ENCODE measurements at regions not wholly inside any gene's neighbourhood (a gene's known extent, or its start where the extent isn't known, plus 50 kb on each side); places are given as distances from the start of the nearest gene placed in this dataset.

DNA sequence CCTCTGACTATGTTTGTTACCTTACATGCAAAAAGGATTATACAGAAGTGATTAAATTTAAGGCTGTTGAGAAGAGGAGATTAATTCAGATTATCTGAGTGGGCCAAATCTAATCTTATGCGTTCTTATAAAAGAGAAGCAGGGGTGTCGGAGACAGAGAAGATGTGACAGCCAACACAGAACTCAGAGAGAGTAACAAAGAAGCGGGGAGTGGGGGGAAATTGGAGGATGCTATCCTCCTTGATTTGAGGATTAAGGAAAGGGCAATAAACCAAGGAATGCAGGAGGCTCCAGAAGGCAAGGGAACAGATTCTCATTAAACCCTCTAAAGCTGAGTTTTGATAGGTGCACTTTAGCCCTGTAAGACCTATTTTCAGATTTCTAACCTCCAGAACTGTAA lies 291.3 kb upstream of the REG3G start:
- no peaks in the 10 kb centered on the region for H3K27me3 ChIP-seq (replicated peaks)
- no peak overlapping the region for H3K4me3 ChIP-seq (ENCODE audit: low read depth, low read length)
- no peak overlapping the region for H3K27ac ChIP-seq
- TF ChIP-seq, protein P1, sequence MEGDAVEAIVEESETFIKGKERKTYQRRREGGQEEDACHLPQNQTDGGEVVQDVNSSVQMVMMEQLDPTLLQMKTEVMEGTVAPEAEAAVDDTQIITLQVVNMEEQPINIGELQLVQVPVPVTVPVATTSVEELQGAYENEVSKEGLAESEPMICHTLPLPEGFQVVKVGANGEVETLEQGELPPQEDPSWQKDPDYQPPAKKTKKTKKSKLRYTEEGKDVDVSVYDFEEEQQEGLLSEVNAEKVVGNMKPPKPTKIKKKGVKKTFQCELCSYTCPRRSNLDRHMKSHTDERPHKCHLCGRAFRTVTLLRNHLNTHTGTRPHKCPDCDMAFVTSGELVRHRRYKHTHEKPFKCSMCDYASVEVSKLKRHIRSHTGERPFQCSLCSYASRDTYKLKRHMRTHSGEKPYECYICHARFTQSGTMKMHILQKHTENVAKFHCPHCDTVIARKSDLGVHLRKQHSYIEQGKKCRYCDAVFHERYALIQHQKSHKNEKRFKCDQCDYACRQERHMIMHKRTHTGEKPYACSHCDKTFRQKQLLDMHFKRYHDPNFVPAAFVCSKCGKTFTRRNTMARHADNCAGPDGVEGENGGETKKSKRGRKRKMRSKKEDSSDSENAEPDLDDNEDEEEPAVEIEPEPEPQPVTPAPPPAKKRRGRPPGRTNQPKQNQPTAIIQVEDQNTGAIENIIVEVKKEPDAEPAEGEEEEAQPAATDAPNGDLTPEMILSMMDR (IDR thresholded peaks at IDR 0.05; ENCODE audit: low read depth, low read length, missing control alignments): no peak
- in situ Hi-C loops (cut with HindIII; ENCODE audit: low pct_ligation_motif_present, low sequenced_read_pairs): no loop called here
- no peak for DNase-seq
- no peaks in the 10 kb centered on the region for H3K36me3 ChIP-seq (replicated peaks)

DNA sequence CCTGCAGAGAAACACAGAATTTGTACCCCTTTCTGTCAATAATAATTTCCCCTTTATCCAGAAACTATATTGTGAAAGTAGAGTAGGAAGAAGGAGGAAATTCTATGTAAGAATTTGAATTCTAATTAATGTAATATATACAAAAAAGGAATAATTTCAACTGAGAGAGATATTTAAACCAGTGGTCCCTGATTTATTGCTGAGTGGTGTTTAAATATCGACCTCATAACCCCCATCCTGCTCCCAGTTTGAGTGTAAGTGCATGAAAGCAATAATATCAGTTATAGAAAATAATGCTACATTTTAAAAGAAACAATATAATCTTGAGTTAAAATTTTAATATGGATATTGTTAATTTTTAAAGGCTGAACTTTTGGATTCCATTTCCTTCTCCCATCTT lies 286.2 kb upstream of the REG3G start:
- in situ Hi-C loops (cut with HindIII; ENCODE audit: low pct_ligation_motif_present, low sequenced_read_pairs): no loop called here
- Histone ChIP-seq H3K27me3 (replicated peaks) (no peaks in the 10 kb centered on the region), H3K4me3 (ENCODE audit: low read depth, low read length) (no peak overlapping the region), H3K36me3 (replicated peaks) (no peaks in the 10 kb centered on the region), H3K27ac (no peak overlapping the region)
- DNase-seq: no peak
- TF ChIP-seq, protein P1 (IDR thresholded peaks at IDR 0.05; ENCODE audit: low read depth, low read length, missing control alignments): no peak

DNA sequence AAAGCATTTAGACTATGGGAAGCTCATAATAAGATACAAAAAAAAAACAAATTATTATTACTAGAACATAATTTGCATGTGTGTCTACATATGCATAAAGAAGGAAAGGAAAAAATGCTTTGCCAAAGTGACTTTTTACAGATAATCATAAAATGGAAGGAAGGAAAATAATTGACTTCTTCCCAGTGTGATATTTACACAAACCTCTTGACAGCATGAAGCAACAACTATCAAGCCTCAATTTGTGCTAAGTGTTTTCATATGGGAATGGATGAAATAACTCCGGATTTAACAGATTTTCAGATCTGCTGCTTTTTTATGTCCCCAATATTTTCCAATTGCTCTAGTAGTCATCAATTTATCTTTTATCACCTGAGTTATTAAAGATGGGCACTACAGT lies 275.9 kb upstream of the REG3G start:
- TF ChIP-seq, protein P1 (IDR thresholded peaks at IDR 0.05; ENCODE audit: low read depth, low read length, missing control alignments): no peak
- in situ Hi-C loops (cut with HindIII; ENCODE audit: low pct_ligation_motif_present, low sequenced_read_pairs): no loop called here
- no peak overlapping the region for H3K27ac ChIP-seq
- no peak for DNase-seq
- no peak overlapping the region for H3K4me3 ChIP-seq (ENCODE audit: low read depth, low read length)
- no peaks in the 10 kb centered on the region for H3K27me3 ChIP-seq (replicated peaks)
- H3K36me3 ChIP-seq (replicated peaks): no peaks in the 10 kb centered on the region

DNA sequence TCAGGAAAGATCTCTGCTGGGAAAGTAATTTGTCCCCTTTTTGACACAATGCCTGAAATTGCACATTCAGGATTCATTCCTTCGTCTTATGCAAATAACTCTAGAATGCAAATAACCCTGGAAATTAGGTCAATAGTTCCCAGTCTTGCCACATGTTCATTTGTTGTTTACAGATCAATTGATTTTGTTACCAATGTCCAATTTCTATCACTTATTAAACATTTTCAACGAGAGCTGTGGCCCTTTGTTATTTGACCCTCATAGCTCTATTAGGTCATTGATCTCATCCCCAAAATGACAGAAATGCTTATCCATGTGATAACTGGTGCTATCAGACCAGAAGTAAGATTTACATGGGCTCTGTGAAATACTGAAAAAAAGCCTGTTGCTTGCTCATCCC lies 275.3 kb upstream of the REG3G start:
- H3K27ac ChIP-seq: no peak overlapping the region
- no peaks in the 10 kb centered on the region for H3K27me3 ChIP-seq (replicated peaks)
- no peaks in the 10 kb centered on the region for H3K36me3 ChIP-seq (replicated peaks)
- in situ Hi-C loops (cut with HindIII; ENCODE audit: low pct_ligation_motif_present, low sequenced_read_pairs): no loop called here
- no peak overlapping the region for H3K4me3 ChIP-seq (ENCODE audit: low read depth, low read length)
- TF ChIP-seq, protein P1 (IDR thresholded peaks at IDR 0.05; ENCODE audit: low read depth, low read length, missing control alignments): no peak
- DNase-seq: no peak

DNA sequence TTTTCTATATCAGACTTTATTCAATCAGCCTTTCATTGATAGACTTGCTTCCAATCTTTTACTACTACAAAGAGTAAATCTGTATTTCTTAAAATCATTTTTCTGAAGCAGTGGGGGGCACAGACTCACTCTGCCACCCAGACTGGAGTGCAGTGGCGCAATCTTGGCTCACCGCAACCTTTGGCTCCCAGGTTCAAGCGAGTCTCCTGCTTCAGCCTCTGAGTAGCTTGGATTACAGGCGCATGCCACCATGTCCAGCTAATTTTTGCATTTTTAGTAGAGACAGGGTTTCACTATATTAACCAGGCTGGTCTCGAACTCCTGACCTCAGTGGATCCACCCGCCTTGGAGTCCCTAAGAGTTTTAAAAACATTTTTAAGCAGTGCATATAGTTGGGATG lies 270.6 kb upstream of the REG3G start:
- TF ChIP-seq, protein P1 (IDR thresholded peaks at IDR 0.05; ENCODE audit: low read depth, low read length, missing control alignments): no peak
- H3K27me3 ChIP-seq (replicated peaks): no peaks in the 10 kb centered on the region
- H3K27ac ChIP-seq: no peak overlapping the region
- no peak overlapping the region for H3K4me3 ChIP-seq (ENCODE audit: low read depth, low read length)
- no peak for DNase-seq
- in situ Hi-C loops (cut with HindIII; ENCODE audit: low pct_ligation_motif_present, low sequenced_read_pairs): no loop called here
- no peaks in the 10 kb centered on the region for H3K36me3 ChIP-seq (replicated peaks)

DNA sequence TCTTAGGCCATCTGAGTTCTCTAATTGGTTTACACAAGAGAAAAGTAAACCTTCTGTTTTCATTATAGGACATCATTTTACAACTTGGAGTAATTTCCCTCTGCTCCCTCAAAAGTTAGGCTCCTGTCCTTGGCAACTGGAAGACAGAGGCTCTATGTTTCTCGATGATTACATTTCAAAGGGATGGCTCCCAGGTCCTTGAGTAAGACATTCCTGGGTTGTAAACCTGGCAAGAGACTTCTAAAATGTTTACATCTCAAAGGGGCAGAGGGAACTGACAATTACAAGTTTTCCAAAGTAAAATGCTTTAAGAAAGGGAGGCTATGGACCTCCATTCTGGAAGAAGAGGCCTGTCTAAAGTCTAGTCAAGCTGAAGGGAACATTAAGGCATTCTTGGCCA lies 268.3 kb upstream of the REG3G start:
- no peak for DNase-seq
- Histone ChIP-seq H3K27ac (no peak overlapping the region), H3K4me3 (ENCODE audit: low read depth, low read length) (no peak overlapping the region), H3K27me3 (replicated peaks) (no peaks in the 10 kb centered on the region), H3K36me3 (replicated peaks) (no peaks in the 10 kb centered on the region)
- TF ChIP-seq, protein P1 (IDR thresholded peaks at IDR 0.05; ENCODE audit: low read depth, low read length, missing control alignments): no peak
- in situ Hi-C loops (cut with HindIII; ENCODE audit: low pct_ligation_motif_present, low sequenced_read_pairs): no loop called here

Measured in brain microvascular endothelial cell (primary cell).